ENCODE measurements at regions not wholly inside any gene's neighbourhood (a gene's known extent, or its start where the extent isn't known, plus 50 kb on each side); places are given as distances from the start of the nearest gene placed in this dataset.

- H3K4me1 ChIP-seq (ENCODE audit: control insufficient read depth in 3 of 3, insufficient read depth in 2 of 3, low read depth in 1 of 3, low read length in 2 of 3) = no peaks in the 10 kb centered on the region
- WGBS, 3 donors = 82 to 86% (median 83%) methylated on average over 1 of the region's 1 CpG
- DNase-seq (no peak), FAIRE-seq (no peak)
- H3K4me3 ChIP-seq (ENCODE audit: low read depth in 1 of 3, low read length in 3 of 3) = no peak overlapping the region
- no peaks in the 10 kb centered on the region for H3K36me3 ChIP-seq (ENCODE audit: control insufficient read depth in 3 of 3, insufficient read depth in 2 of 3, low read depth in 1 of 3, low read length in 3 of 3)
- H3K9me3 ChIP-seq (ENCODE audit: control insufficient read depth in 2 of 2, insufficient read depth in 1 of 2, low read depth in 1 of 2, low read length in 1 of 2) = peaks cover 0 to 2% of the 10 kb centered on the region in 2 donors
- H3K27me3 ChIP-seq (ENCODE audit: control insufficient read depth in 3 of 3, insufficient read depth in 3 of 3, low read length in 3 of 3) = no peaks in the 10 kb centered on the region
- H3K27ac ChIP-seq (ENCODE audit: low read depth in 1 of 3, low read length in 2 of 3) = no peak overlapping the region
Measured at GRCh38 chr6:19107468-19107867, 720.3 kb downstream of the RNF144B start.

- H3K27ac ChIP-seq (ENCODE audit: low read depth in 1 of 3, low read length in 2 of 3) = no peak overlapping the region
- H3K4me3 ChIP-seq (ENCODE audit: low read depth in 1 of 3, low read length in 3 of 3) = no peak overlapping the region
- H3K27me3 ChIP-seq (ENCODE audit: control insufficient read depth in 3 of 3, insufficient read depth in 3 of 3, low read length in 3 of 3) = no peaks in the 10 kb centered on the region
- H3K9me3 ChIP-seq (ENCODE audit: control insufficient read depth in 2 of 2, insufficient read depth in 1 of 2, low read depth in 1 of 2, low read length in 1 of 2) = no peaks in the 10 kb centered on the region
- no peak for DNase-seq
- no peak for FAIRE-seq
- H3K4me1 ChIP-seq (ENCODE audit: control insufficient read depth in 3 of 3, insufficient read depth in 2 of 3, low read depth in 1 of 3, low read length in 2 of 3) = no peaks in the 10 kb centered on the region
- H3K36me3 ChIP-seq (ENCODE audit: control insufficient read depth in 3 of 3, insufficient read depth in 2 of 3, low read depth in 1 of 3, low read length in 3 of 3) = no peaks in the 10 kb centered on the region
Measured at GRCh38 chr6:19121521-19121920, 715.6 kb upstream of the ID4 start.

GRCh38 chr6:19127081-19127480 lies 710.1 kb upstream of the ID4 start:
- Histone ChIP-seq H3K9me3 (ENCODE audit: control insufficient read depth in 2 of 2, insufficient read depth in 1 of 2, low read depth in 1 of 2, low read length in 1 of 2) (no peaks in the 10 kb centered on the region), H3K4me1 (ENCODE audit: control insufficient read depth in 3 of 3, insufficient read depth in 2 of 3, low read depth in 1 of 3, low read length in 2 of 3) (no peaks in the 10 kb centered on the region), H3K27ac (ENCODE audit: low read depth in 1 of 3, low read length in 2 of 3) (no peak overlapping the region), H3K36me3 (ENCODE audit: control insufficient read depth in 3 of 3, insufficient read depth in 2 of 3, low read depth in 1 of 3, low read length in 3 of 3) (no peaks in the 10 kb centered on the region), H3K4me3 (ENCODE audit: low read depth in 1 of 3, low read length in 3 of 3) (no peak overlapping the region), H3K27me3 (ENCODE audit: control insufficient read depth in 3 of 3, insufficient read depth in 3 of 3, low read length in 3 of 3) (no peaks in the 10 kb centered on the region)
- 21 to 54% (median 34%) methylated on average over 3 of the region's 3 CpGs for WGBS, 3 donors
- FAIRE-seq = no peak
- DNase-seq = no peak

GRCh38 chr6:19128701-19129100 lies 708.5 kb upstream of the ID4 start:
- no peaks in the 10 kb centered on the region for H3K4me1 ChIP-seq (ENCODE audit: control insufficient read depth in 3 of 3, insufficient read depth in 2 of 3, low read depth in 1 of 3, low read length in 2 of 3)
- WGBS, 3 donors = 78 to 89% (median 84%) methylated on average over 8 of the region's 8 CpGs
- no peak for FAIRE-seq
- no peak overlapping the region for H3K4me3 ChIP-seq (ENCODE audit: low read depth in 1 of 3, low read length in 3 of 3)
- H3K27ac ChIP-seq (ENCODE audit: low read depth in 1 of 3, low read length in 2 of 3) = no peak overlapping the region
- no peak for DNase-seq
- H3K9me3 ChIP-seq (ENCODE audit: control insufficient read depth in 2 of 2, insufficient read depth in 1 of 2, low read depth in 1 of 2, low read length in 1 of 2) = no peaks in the 10 kb centered on the region
- H3K27me3 ChIP-seq (ENCODE audit: control insufficient read depth in 3 of 3, insufficient read depth in 3 of 3, low read length in 3 of 3) = no peaks in the 10 kb centered on the region
- no peaks in the 10 kb centered on the region for H3K36me3 ChIP-seq (ENCODE audit: control insufficient read depth in 3 of 3, insufficient read depth in 2 of 3, low read depth in 1 of 3, low read length in 3 of 3)

GRCh38 chr6:19135706-19136105 lies 701.5 kb upstream of the ID4 start:
- DNase-seq (no peak), FAIRE-seq (no peak)
- WGBS, 3 donors = 48 to 63% (median 54%) methylated on average over 2 of the region's 2 CpGs
- Histone ChIP-seq H3K4me3 (ENCODE audit: low read depth in 1 of 3, low read length in 3 of 3) (no peak overlapping the region), H3K36me3 (ENCODE audit: control insufficient read depth in 3 of 3, insufficient read depth in 2 of 3, low read depth in 1 of 3, low read length in 3 of 3) (no peaks in the 10 kb centered on the region), H3K27me3 (ENCODE audit: control insufficient read depth in 3 of 3, insufficient read depth in 3 of 3, low read length in 3 of 3) (no peaks in the 10 kb centered on the region), H3K4me1 (ENCODE audit: control insufficient read depth in 3 of 3, insufficient read depth in 2 of 3, low read depth in 1 of 3, low read length in 2 of 3) (no peaks in the 10 kb centered on the region), H3K27ac (ENCODE audit: low read depth in 1 of 3, low read length in 2 of 3) (no peak overlapping the region), H3K9me3 (ENCODE audit: control insufficient read depth in 2 of 2, insufficient read depth in 1 of 2, low read depth in 1 of 2, low read length in 1 of 2) (no peaks in the 10 kb centered on the region)

GRCh38 chr6:19137505-19137904 lies 699.7 kb upstream of the ID4 start:
- no peak for FAIRE-seq

GRCh38 chr6:19142275-19142674 lies 694.9 kb upstream of the ID4 start:
- Histone ChIP-seq H3K27me3 (ENCODE audit: control insufficient read depth in 3 of 3, insufficient read depth in 3 of 3, low read length in 3 of 3) (no peaks in the 10 kb centered on the region), H3K36me3 (ENCODE audit: control insufficient read depth in 3 of 3, insufficient read depth in 2 of 3, low read depth in 1 of 3, low read length in 3 of 3) (no peaks in the 10 kb centered on the region), H3K27ac (ENCODE audit: low read depth in 1 of 3, low read length in 2 of 3) (no peak overlapping the region), H3K4me1 (ENCODE audit: control insufficient read depth in 3 of 3, insufficient read depth in 2 of 3, low read depth in 1 of 3, low read length in 2 of 3) (no peaks in the 10 kb centered on the region), H3K4me3 (ENCODE audit: low read depth in 1 of 3, low read length in 3 of 3) (no peak overlapping the region), H3K9me3 (ENCODE audit: control insufficient read depth in 2 of 2, insufficient read depth in 1 of 2, low read depth in 1 of 2, low read length in 1 of 2) (no peaks in the 10 kb centered on the region)
- FAIRE-seq = no peak
- WGBS, 3 donors = 67 to 75% (median 69%) methylated on average over 5 of the region's 5 CpGs
- no peak for DNase-seq

More at GRCh38 chr6:19137505-19137904, 699.7 kb upstream of the ID4 start:
- Histone ChIP-seq H3K9me3 (ENCODE audit: control insufficient read depth in 2 of 2, insufficient read depth in 1 of 2, low read depth in 1 of 2, low read length in 1 of 2) (no peaks in the 10 kb centered on the region), H3K4me1 (ENCODE audit: control insufficient read depth in 3 of 3, insufficient read depth in 2 of 3, low read depth in 1 of 3, low read length in 2 of 3) (no peaks in the 10 kb centered on the region), H3K27ac (ENCODE audit: low read depth in 1 of 3, low read length in 2 of 3) (no peak overlapping the region), H3K36me3 (ENCODE audit: control insufficient read depth in 3 of 3, insufficient read depth in 2 of 3, low read depth in 1 of 3, low read length in 3 of 3) (no peaks in the 10 kb centered on the region), H3K27me3 (ENCODE audit: control insufficient read depth in 3 of 3, insufficient read depth in 3 of 3, low read length in 3 of 3) (no peaks in the 10 kb centered on the region), H3K4me3 (ENCODE audit: low read depth in 1 of 3, low read length in 3 of 3) (no peak overlapping the region)
- no peak for DNase-seq
- WGBS, 3 donors = 42 to 56% (median 54%) methylated on average over 4 of the region's 4 CpGs

GRCh38 chr6:19150307-19150706 lies 686.9 kb upstream of the ID4 start:
- Histone ChIP-seq H3K4me3 (ENCODE audit: low read depth in 1 of 3, low read length in 3 of 3) (no peak overlapping the region), H3K36me3 (ENCODE audit: control insufficient read depth in 3 of 3, insufficient read depth in 2 of 3, low read depth in 1 of 3, low read length in 3 of 3) (no peaks in the 10 kb centered on the region), H3K9me3 (ENCODE audit: control insufficient read depth in 2 of 2, insufficient read depth in 1 of 2, low read depth in 1 of 2, low read length in 1 of 2) (no peaks in the 10 kb centered on the region), H3K27ac (ENCODE audit: low read depth in 1 of 3, low read length in 2 of 3) (no peak overlapping the region), H3K4me1 (ENCODE audit: control insufficient read depth in 3 of 3, insufficient read depth in 2 of 3, low read depth in 1 of 3, low read length in 2 of 3) (no peaks in the 10 kb centered on the region), H3K27me3 (ENCODE audit: control insufficient read depth in 3 of 3, insufficient read depth in 3 of 3, low read length in 3 of 3) (no peaks in the 10 kb centered on the region)
- WGBS, 3 donors = 56 to 74% (median 64%) methylated on average over 3 of the region's 3 CpGs
- FAIRE-seq = no peak
- DNase-seq = no peak

- Histone ChIP-seq H3K4me1 (ENCODE audit: control insufficient read depth in 3 of 3, insufficient read depth in 2 of 3, low read depth in 1 of 3, low read length in 2 of 3) (no peaks in the 10 kb centered on the region), H3K36me3 (ENCODE audit: control insufficient read depth in 3 of 3, insufficient read depth in 2 of 3, low read depth in 1 of 3, low read length in 3 of 3) (no peaks in the 10 kb centered on the region), H3K9me3 (ENCODE audit: control insufficient read depth in 2 of 2, insufficient read depth in 1 of 2, low read depth in 1 of 2, low read length in 1 of 2) (no peaks in the 10 kb centered on the region), H3K27me3 (ENCODE audit: control insufficient read depth in 3 of 3, insufficient read depth in 3 of 3, low read length in 3 of 3) (no peaks in the 10 kb centered on the region), H3K4me3 (ENCODE audit: low read depth in 1 of 3, low read length in 3 of 3) (no peak overlapping the region), H3K27ac (ENCODE audit: low read depth in 1 of 3, low read length in 2 of 3) (peak overlapping the region in 1 of 3 donors; percentile 88)
- DNase-seq = no peak
- FAIRE-seq = no peak
- WGBS, 3 donors = 67 to 85% (median 83%) methylated on average over 7 of the region's 7 CpGs
Measured at GRCh38 chr6:19153270-19153980, 683.7 kb upstream of the ID4 start.

Data from small intestine (tissue), 7 donors.